Peyer's patch (tissue), 4 donors: ENCODE measurements at regions not wholly inside any gene's neighbourhood (a gene's known extent, or its start where the extent isn't known, plus 50 kb on each side); places are given as distances from the start of the nearest gene placed in this dataset.

ENCODE experiments used
- POLR2A ChIP-seq, 2 donors: fragments of 450-650 bp; IDR thresholded peaks; one replicate each; pipeline ENCODE4 v1.5.1; 2017; ENCODE audit warnings: antibody characterized with exemption in 2 of 2, mild to moderate bottlenecking in 2 of 2, moderate library complexity in 2 of 2
- TF ChIP-seq, protein P1 (sequence below), 6 experiments: fragments of 450-650 bp in 4 of 6; fragments of 200-600 bp in 2 of 6; sonication (generic) in 1 of 6; IDR thresholded peaks; one replicate each; pipeline ENCODE4 v1.5.1; 2017 to 2019; ENCODE audit warnings: antibody characterized with exemption in 6 of 6, mild to moderate bottlenecking in 3 of 6, moderate library complexity in 1 of 6

GRCh38 chr5:90226433-90227099 is 183.0 kb downstream of the CETN3 start:
- TF ChIP-seq, protein P1, sequence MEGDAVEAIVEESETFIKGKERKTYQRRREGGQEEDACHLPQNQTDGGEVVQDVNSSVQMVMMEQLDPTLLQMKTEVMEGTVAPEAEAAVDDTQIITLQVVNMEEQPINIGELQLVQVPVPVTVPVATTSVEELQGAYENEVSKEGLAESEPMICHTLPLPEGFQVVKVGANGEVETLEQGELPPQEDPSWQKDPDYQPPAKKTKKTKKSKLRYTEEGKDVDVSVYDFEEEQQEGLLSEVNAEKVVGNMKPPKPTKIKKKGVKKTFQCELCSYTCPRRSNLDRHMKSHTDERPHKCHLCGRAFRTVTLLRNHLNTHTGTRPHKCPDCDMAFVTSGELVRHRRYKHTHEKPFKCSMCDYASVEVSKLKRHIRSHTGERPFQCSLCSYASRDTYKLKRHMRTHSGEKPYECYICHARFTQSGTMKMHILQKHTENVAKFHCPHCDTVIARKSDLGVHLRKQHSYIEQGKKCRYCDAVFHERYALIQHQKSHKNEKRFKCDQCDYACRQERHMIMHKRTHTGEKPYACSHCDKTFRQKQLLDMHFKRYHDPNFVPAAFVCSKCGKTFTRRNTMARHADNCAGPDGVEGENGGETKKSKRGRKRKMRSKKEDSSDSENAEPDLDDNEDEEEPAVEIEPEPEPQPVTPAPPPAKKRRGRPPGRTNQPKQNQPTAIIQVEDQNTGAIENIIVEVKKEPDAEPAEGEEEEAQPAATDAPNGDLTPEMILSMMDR (IDR thresholded peaks at IDR 0.05), result no peak
- TF ChIP-seq POLR2A (IDR thresholded peaks at IDR 0.05), result no peak
